Fibroblast of gingiva (primary cell): ENCODE measurements at regions not wholly inside any gene's neighbourhood (a gene's known extent, or its start where the extent isn't known, plus 50 kb on each side); places are given as distances from the start of the nearest gene placed in this dataset.
"Not testable (repeated sequence)": the region's sequence is repeated elsewhere in the genome, so short reads cannot be mapped to it uniquely, and the experiment has no call there.

Experiments
- DNase-seq: peaks from one replicate; pipeline ENCODE4 v3.0.0-alpha.2; 2011; ENCODE audit warnings: low read depth

DNA sequence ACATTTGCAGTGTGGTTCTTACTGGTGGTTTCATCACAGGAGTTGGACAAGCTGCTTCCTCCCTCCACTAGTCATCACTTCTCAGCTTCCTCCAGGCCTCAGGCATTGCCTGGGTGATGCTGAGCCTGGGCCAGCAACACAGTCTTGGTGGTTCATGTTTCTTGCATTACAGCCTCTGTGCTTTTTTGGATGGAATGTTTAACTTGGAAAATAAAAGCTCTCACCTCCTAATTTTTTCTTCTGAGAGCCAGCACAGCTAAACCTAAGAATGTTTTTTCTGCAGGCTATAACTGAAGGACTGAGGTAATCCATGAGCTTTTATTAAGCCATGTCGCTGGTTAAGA, 66.1 kb upstream of the RHOU start:
- peak; percentile 64 for DNase-seq

DNA sequence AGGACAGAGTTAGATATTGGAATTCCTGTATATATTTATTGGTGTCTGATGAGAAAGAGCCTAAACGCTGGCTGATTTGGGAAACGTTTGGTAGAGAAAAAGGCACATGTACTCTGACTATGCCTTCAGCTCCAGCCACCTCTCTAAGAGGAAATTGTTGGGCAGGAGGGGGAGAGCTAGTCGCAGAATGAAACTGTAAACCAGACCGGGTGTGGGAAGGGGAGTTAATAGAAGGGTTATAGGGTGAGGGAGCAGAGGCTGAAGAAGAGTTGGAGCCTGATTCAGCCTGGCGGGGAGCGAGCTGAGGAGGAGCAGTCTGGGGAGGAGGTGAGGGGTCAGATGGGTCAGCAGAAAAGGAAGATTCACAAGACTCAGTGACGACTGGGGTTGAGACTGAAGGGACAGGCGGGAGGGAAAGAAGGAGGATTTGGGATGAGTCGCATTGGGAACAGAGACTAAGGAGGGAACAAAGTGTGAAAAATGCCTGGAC, 54.2 kb upstream of the RHOU start:
- not testable (repeated sequence) for DNase-seq

DNA sequence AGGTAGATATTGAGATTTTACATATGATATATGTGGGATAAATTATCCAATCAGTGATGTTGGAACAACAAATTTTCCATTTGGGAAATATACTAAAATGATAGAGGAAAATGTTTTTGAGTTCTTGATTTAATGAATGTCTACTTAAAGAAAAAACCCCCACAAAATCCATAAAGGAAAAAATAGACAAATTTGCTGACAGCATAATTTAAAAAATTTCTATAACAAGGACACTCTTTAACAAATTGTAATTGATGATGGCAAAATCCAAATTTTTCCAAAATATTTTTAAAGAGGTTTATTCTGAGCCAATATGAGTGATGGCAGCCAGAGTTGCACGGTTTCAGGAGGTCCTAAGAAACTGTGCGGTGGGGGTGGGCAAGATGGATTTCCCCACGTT, 51.9 kb upstream of the RHOU start:
- DNase-seq: no peak

DNA sequence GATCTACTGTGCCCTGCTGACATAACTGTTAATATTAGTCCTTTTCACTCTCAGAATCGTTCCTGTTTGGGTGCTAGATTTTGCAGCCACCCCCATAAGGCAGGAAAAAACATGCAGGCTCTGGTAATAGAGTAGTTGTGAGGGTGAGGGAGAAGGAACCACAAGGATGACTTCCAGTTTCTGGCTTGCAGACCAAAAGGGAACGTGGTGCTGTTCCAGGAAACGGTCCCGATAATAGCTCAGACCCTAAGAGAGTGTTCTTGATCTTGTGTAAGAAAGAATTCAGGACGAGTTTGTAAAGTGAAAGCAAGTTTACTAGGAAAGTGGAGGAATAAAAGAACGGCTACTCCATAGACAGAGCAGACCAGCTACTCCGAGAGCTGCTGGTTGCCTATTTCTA, 50.7 kb upstream of the RHOU start:
- no peak for DNase-seq

DNA sequence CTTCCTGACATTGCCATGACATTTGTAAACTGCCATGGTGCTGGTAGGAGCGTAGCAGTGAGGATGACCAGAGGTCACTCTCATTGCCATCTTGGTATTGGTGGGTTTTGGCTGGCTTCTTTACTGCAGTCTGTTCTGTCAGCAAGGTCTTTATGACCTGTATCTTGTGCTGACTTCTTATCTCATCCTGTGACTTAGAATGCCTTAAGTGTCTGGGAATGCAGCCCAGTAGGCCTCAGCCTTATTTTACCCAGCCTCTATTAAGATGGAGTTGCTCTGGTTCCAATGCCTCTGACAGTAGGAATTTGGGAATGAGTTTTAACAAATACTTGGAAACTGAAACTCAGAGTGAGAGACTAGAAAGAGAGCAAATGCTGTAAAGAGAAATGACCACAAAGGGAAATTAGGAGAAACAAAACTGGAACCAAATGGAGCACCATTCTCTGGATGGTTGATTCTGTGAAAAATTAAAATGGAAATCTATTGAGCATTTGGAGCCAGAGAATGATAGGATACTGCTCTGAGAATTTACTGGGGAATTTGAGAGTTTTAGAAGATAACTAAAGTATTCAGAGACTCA, 50.1 kb upstream of the RHOU start:
- no peak for DNase-seq
